ENCODE measurements at regions not wholly inside any gene's neighbourhood (a gene's known extent, or its start where the extent isn't known, plus 50 kb on each side); places are given as distances from the start of the nearest gene placed in this dataset.

DNA sequence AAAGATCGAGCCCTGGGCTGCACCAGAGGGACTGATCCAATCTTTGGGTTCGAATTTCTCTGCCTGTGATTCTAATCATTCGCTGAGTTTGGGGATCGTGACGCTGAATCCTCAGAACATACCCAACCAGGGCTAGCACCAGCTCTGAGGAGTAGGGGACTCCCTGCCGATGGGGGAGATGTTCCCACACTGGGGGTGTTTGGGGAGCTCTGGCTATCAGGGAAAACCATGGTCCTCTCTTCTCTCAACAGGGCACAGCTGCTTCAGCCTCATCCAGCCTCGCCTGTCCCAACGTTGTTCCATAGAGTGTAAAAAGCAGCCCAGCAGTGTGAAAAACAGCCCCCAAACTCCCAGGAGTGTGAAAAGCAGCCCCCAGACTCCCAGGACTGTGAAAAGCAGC, 136.6 kb downstream of the ANKRD60 start:
- no peak for DNase-seq (ENCODE audit: low read depth)

DNA sequence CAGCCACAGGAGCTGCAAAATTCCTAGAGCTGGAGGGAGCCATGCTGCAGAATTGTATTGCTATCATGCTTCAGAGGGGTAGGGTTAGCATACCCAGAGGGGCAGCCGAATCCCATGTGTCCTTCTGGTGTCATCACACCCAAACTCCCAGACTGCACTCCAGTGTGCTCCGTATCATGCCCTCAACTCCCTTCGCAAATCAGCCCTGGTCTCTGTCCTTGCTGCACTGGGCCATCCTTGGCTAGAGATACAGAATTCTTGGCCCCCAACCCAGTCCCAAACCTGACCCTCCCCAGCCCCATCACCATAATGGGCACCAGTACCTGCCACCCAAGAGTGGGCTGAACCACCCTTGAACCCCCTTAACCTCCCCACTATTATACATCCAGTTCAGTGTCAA, 138.3 kb downstream of the ANKRD60 start:
- DNase-seq (ENCODE audit: low read depth): no peak

DNA sequence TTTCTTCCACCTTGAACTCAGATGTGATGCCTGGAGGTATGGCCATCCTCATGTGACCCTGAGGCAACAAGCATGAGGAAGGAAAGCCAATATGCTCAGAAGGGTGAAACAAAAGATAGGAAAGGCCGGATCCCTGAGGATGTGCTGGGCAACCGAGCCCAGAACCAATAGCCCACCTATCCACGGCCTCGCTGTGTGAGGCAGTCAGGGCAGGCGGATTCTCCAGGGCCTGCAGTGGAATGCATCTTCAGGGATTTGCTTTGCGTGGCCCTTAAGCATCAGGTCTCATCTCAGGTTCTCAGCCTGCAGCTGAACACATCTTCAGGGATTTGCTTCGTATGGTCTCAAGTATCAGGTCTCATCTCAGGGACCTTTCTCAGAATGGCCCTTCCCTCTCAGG, 139.8 kb downstream of the ANKRD60 start:
- no peak for DNase-seq (ENCODE audit: low read depth)

DNA sequence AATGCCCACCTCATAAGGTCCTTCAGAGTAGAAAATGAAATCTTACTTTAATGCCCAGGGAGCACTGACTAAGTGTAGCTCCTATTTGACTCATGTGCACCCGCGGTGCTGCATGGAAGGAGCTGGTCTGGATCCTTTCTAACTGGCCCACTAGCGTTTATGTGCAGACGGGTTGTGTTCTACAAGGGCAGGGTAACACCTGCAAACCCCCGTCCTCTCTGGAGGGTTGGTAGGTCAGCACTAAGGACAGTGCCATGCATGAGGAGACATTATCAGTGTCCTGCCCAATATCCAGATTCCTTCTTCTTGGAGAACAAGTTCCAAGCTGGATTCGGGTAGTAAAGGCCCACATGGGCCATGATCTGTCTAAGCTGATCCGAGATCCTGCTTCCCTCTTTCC, 140.3 kb downstream of the ANKRD60 start:
- no peak for DNase-seq (ENCODE audit: low read depth)

DNA sequence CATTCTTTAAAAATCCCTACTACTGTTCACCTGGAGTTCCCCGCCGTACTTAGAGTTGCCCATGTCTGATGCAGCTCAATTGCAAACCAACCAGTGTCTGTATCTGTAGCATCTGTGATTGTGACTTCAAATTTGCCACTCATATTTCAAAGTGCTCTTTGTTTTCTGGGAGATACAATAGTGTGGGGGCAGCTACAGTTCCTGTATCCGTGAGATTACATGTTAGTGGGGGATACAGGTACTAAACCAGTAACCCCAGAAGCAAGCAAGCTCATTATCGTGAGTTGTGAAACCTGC, 140.9 kb downstream of the ANKRD60 start:
- DNase-seq (ENCODE audit: low read depth): no peak

DNA sequence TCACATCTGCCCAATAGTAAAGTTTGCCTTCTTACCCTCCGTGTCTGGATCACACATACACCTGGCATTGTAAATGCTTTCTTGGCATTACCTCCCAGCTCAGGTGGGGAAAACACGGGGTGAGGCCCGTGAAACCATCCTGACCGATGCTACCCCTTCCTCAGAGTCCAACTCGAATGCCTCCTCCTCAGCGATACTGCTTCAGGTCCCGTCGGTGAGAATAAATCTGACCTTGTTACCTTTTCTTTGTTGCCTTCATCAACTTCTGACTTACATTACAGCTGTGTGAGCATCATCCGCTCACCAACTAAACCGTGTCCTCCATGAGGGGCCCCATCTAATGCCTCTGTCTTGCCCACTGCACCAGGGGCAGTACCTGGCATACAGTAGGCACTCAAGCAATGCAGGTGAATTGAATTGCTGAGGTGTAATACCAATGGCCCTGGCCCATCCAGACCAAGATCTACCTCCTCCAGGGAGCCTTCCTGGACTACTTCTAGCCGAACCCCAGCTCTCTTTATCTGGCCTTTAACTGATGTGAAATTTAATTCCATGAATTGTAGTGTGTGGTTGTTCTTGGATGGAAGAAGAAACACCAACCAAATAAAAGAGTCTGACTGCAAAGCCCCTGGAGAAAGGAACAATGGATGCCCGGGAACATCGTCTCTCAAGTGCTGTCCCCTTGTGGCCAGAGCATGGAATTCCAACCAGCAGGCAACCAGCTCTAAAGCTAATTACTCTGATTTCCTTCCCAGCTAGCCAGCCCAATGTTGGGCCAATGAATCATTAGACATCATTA, 141.5 kb downstream of the ANKRD60 start:
- no peak for DNase-seq (ENCODE audit: low read depth)

DNA sequence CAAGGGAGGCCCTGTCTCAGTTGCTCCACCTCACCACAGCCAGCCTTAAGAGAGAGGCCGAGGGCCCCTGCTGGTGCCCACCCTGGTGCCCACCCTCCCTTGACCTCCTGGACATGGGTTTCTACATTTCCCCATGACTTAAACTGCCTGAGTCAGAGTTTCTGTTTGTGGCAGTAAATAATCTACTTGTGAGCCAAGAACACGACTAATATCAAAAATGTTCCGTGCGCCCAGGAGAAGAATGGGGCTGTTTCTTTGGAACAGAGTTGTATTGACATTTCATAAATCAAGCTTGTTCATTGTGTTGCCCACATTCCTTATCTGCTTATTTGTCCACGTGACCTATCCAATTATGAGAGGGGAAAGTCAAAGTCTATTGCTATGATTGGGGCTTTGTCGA, 143.5 kb downstream of the ANKRD60 start:
- DNase-seq (ENCODE audit: low read depth): no peak

DNA sequence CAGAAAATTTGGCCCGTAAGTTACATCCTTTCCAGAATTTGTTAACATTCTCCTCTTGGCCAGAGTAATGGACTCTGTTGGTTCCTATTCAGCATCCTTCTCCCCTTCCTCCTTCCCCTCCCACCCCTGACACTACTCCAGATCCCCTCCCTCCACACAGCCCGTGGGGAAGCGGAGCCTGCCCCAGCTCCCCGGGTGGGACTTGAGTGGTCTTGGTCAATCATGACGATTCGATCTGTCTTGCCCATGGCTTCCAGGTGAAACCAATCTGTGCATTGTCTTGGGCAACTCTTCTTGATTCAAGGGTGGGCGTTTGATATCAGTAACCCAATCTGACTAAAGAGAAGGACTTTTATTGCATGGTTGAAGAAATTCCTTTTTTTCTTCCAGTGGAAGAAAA, 143.9 kb downstream of the ANKRD60 start:
- no peak for DNase-seq (ENCODE audit: low read depth)

DNA sequence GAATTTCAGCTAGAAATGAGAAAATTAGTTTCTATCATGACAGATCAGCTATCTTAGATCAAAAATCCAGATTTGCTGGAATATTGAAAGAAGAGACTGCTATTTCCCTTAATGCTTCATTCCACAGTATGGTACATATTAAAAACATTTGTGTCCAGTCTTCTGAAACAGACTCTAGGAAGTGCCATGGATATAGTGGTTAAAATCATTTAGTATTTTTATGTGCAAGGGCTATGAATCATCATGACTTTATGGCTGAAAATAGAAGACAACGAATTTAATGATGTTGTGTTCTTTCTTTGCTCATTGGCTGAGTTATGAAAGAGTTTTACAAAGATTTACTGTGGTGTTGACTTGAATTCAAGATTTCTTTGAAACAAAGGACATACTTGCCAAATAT, 146.6 kb downstream of the ANKRD60 start:
- peak; percentile 51 for DNase-seq (ENCODE audit: low read depth)

DNA sequence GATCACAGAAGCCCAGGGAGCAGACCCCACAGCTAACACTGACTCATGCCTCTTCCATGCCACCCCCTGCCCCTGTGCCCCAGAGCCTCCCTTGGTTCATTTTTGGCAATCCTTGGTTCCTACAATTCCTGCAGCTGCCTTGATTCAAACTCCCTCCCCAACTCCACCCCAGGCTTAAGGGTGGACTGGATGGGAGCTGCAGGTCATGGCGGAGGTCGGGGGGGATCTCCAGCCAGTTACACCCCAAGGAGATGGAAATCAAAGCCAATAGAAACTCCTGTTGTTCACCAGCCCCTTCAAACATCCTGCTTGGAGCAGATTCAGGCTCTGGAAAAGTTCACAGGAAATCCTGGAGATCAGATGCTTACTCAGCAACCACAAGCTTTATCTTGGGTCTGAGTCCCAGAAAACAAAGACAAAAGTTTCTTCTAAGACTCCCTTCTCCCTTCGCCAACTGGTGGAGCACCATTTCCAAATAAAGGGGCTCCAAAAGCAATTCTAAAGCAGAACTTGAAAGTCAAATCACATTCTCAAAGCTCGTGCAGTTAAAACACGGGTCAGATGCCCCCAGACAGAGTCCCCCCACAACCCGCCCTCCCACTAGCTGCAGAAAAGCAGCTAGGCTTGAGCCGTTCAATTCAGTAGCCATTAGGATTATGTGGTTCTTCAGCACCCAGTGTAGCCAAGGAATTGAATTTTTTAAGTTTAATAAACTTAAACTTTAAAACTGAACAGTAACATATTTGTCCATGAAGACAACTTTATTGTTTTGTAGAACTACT, 149.5 kb downstream of the ANKRD60 start:
- DNase-seq (ENCODE audit: low read depth): peak; percentile 62

DNA sequence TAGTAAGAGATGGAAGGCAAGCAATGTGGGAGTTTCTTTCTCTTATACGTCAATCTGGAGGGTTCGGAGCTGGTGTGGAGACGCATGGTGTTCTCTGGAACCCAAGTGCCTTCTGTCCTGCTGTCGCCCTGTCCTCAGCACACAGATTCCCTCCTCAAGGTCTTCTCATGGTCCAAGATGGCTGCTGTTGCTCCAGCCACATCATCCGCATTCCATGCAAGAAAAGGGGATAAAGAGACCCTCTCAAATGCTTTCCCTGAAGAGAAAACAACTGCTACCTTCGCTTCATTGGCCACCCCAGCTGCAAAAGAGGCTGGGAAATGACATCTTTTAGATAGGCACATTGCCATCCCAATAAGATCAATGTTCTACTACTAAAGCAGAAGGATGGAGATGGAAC, 151.2 kb downstream of the ANKRD60 start:
- no peak for DNase-seq (ENCODE audit: low read depth)

DNA sequence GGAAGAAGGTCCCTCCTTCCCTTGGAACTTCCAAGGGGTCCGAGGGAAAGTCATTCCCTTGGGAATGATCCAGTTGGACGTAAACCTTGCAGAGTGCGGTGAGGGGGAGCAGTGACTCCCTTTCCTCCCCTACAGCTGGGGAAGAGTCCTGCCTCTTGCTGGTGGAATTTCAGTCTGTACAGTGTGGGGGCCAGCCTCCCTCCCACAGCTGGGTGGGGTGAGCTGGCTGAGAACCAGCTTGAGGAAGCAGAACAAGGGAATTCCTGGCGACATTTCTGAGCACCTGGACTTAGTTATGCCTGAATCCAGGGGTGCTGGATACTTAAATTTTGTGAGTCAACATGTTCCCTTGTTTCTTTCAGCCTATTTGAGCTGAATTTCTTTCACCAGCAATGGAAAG, 152.0 kb downstream of the ANKRD60 start:
- DNase-seq (ENCODE audit: low read depth): no peak

DNA sequence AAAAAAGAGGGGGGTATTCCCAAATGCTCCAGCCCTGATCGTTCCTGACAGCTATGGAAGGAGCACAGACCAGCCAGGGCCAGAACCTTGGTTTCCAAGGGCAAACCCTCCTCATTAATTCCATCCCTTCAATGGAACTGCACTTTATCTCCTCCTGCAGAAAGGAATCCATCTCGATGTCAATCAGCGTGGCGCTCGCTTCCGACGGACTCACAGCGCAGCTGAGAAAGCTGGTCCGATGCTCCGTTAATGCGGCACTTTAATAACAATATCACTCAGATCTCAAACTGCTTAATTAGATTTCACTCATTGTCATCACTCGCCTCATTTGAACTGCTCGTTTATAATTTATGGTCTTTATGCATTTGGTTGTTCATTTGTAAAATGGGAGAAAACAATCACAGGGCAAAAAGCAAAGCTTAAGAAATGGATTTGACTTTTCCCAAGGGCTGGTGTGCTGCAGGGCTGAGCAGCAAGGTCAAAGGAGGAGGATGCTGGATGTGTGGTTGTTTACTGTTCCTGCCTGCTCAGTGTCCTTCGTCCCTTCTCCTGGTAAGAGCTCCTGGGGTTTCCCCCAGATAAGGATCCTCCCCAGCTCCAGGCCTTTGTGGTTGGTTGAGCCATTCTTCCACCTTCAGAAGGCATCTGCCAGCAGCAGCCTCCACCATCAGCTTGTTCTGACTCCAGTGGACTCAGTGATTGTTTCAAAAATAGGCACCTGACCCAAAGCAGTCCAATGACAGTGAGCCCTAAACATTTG, 152.7 kb downstream of the ANKRD60 start:
- peak; percentile 2 for DNase-seq (ENCODE audit: low read depth)

DNA sequence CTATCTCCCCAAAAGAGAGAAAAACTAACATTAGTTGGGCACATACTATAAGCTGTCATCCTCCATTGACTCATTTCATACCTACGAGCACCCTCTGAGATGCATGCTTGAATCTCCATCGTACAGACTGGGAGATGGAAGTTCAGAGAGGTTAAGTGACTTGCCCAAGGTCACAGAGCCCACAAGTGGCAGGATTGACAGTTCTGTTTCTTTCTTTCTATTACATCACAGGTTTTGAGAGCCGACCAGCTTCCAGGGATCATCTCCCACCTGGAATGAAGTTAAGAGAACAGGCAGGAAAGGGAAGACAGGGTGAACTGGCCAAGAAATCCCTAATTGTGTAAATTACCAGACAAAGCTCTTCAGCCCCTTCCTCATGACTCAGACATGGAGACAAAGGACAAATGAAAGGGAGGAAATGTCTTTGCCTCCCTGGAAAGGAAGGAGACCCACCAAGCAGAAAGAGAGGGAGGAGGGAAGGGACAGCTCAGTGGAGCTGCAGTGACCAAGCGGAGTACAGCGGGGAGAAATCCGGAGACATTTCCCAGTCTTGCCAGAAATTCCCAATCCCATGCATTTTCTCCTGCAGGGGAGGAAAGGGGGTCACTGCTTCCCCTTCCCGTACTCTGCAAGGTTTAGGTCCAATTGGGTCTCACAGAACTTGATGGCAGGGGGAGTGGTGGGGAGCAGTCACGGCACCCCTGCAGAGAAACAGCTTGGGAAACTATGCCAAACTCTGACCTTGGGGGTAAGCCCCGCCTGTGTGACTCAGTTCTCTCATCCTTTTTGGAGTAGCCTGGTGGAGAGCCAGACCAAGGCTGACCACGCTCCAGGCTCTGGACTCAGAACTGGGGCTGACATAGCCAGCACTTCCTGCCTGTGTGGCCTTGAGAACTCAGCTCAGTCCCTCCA, 154.3 kb downstream of the ANKRD60 start:
- DNase-seq (ENCODE audit: low read depth): peak; percentile 5

DNA sequence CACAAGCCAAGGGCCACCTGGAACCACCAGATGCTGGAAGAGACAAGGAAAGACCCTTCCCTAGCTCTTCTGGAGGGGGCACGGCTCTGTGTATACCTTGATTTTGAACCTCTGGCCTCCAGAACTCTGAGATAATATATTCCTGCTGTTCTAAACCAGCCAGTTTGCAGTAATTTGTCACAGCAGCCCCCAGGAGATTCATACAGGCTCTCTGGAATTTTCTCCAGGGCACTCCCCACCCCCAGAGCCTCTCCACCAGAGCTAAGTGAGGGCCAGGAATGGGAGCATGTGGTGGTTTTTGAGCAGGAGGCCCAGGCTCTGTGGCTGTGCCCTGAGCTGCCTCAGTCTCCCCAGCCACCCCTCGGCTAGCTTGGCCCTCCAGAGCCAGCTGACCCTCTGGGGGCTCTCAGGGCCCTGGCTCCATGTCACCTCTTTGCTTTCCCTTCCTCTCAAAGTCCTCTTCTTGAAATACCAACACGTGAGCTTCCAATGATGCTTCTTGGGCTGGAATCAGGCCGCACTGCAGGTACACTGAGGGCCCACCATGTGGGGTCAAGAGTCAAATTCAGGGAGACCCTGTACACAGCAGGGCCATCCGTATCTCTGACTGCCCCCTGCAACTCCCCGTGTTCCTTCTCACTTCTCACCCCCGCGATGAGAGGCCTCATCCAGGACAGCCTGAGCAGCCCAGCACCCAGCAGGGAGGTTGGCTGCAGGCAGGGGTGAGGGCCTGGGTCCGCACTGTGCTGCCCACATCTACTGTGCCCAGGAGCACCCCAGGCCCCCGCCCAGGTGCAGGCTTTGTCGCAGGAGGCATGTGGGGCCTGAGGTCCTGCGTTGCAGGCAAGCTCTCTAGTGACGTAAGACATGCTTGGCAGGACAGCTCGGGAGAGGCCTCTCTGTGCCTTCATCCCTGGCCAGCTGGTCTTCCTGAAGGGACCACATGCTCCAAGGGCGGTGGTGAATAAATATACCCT, 155.5 kb downstream of the ANKRD60 start:
- DNase-seq (ENCODE audit: low read depth): no peak

DNA sequence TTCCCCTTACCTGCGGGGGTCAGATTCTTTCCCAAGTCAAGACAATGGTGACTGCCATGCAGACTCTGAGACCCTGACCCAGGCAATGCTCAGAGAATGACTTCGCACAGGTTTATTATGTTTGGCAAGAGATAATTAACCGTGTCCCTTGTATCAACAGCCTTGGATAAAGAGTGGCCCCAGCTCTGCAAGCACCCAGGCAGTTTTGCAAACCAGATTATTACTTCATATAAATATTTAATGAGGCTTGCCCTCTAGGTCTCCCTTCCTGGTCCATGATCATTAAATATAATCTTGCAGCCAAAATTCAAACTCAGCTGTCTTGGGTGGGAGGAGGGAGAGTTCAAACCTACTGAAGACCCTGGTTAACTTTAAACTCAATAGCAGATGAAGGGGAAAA, 156.5 kb downstream of the ANKRD60 start:
- DNase-seq (ENCODE audit: low read depth): no peak

DNA sequence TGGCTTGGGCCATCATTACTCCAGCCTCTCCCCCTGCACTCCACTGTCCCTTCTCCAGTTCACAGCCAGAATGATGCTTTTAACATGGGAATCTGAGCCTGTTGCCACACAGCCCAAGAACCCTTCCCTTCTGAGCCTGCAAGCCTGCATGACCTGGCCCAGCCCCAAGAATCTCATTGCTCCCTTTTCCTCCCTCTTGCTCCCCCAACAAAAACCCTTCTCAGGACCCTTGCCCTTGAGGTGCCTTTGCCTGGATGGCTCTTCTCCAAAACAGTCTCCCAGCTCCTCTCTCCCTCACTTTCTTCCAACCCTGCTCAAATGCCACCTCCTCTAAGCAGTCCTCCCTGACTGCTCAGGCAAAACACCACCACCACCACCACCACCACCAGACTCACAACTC, 157.2 kb downstream of the ANKRD60 start:
- DNase-seq (ENCODE audit: low read depth): no peak

DNA sequence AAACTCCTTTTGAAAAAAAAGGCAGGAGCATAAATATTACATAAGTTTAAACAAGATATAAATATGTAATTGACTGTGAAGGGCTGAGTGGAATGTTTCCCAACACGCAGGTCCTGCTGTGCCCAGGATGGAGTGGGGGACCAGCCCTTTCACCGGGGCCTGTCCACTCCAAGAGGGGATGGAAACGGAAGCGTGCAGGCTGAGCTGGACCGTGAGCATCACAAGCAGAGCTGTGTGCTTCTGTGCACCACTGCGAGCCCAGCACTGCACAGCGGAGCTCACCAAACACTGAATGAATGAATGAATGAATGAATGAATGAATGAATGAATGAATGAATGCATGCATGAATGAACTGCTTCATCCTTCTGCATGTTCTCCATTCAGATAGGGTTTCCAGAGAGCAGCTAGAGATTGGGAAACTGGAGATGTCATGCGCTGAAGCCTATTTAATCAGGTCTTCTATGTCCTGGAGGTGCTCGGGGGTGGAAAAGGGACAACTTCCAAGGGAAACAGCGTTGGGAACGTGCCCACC, 157.7 kb downstream of the ANKRD60 start:
- no peak for DNase-seq (ENCODE audit: low read depth)

DNA sequence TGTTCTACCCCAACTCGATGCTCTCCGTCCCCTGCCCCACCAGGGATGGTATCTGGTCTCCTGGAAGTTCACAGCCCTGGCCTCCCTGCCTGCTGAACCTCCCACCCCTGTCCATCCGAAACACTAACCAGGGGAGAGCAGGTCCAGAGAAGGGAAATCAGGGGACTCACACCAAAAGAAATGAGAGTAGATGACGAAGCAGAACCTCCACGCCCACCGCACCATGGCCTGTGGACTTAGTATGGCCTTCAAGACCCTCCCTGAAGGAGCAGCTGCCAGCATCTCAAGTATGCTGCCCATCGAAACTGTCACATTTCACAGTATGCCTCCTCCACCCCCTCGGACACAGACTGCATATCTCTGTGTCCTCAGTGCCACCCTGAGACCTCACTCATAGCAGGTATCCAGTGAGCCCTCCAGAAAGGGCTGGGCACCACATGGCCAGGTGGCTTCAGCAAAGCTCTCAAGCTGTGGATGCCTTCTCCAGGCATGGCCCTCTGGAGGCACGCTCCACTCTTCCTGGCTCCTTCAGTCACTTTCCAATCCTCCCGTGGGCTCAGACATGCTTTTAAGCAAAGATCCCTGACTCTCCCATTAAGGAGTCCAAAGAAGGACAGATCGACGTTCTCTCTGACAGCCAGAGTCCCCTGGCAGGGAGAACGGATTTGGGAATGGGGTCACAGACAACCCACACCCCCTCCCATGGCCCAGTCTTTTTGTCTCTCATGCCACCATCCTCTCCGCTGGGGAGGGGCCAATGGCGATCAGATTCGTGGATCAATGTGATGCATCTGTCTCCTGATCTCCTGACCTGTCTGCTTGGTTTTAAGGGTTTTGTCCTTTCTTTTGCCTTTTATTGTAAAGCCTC, 158.4 kb downstream of the ANKRD60 start:
- DNase-seq (ENCODE audit: low read depth): no peak

DNA sequence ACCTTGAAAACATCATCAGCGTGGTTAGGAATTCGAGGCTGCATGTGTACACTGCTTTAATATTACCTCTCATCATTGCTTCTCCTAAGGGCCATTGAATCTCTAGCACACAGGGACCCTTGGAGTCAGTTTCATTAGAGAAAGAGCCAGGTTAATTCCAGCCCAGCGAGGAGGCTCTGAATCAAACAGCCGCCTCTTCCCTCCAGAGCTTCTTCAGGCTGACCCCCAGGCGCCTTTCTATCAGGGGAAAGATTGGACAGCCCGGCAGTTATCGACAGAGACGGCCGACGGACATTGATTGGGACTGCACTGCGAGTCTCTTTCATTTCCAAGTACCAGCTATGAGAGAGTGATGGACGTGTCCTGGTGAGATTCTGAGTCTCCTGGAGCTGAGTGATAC, 159.2 kb downstream of the ANKRD60 start:
- no peak for DNase-seq (ENCODE audit: low read depth)

Data from amniotic epithelial cell (primary cell).